ENCODE measurements at regions not wholly inside any gene's neighbourhood (a gene's known extent, or its start where the extent isn't known, plus 50 kb on each side); places are given as distances from the start of the nearest gene placed in this dataset.

DNA sequence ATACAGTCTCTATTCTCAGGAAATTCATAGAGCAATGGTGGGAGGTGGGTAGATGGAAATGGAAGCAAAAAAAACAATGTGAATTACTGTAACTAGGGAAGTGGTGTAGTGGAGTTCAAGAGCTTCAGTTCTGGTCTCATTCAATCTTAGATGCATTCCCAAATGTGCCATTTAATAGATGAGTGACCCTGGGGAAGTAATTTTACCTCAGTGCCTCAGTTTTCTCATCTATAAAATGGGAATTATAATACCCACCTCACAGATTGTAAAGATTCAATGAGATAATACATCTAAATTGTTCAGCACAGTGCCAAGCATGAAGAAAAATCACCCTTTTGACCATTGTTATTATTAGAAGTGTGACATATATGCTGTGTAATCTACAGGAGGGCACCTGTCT, 173.1 kb downstream of the SLC38A4 start:
- TF ChIP-seq EGR1 (IDR thresholded peaks at IDR 0.05; ENCODE audit: low read depth) (no peak), JUND (IDR thresholded peaks at IDR 0.05) (no peak), EZH2phosphoT487 (IDR thresholded peaks at IDR 0.05; ENCODE audit: borderline replicate concordance) (no peak), ZFX (IDR thresholded peaks at IDR 0.05) (no peak), YY1 (IDR thresholded peaks at IDR 0.05; ENCODE audit: extremely low read depth, insufficient replicate concordance, low read depth, low read length) (no peak), SP1 (IDR thresholded peaks at IDR 0.05; ENCODE audit: low read depth) (no peak), ZNF274 (IDR thresholded peaks at IDR 0.05; ENCODE audit: low read depth, low read length) (no peak), SRF (IDR thresholded peaks at IDR 0.05; ENCODE audit: low read depth) (no peak), ELF1 (IDR thresholded peaks at IDR 0.05; ENCODE audit: borderline replicate concordance, low read depth) (no peak), CBX3 (IDR thresholded peaks at IDR 0.05; ENCODE audit: low read depth) (no peak), CEBPB (IDR thresholded peaks at IDR 0.05; ENCODE audit: low read depth) (no peak), TCF7L2 (IDR thresholded peaks at IDR 0.05; ENCODE audit: borderline replicate concordance, extremely low read depth, insufficient read depth, insufficient read length) (no peak), FOSL1 (IDR thresholded peaks at IDR 0.05; ENCODE audit: low read depth) (no peak), SIN3A (IDR thresholded peaks at IDR 0.05; ENCODE audit: low read depth) (no peak), EZH2 (IDR thresholded peaks at IDR 0.05) (no peak)
- TF ChIP-seq, protein P1, sequence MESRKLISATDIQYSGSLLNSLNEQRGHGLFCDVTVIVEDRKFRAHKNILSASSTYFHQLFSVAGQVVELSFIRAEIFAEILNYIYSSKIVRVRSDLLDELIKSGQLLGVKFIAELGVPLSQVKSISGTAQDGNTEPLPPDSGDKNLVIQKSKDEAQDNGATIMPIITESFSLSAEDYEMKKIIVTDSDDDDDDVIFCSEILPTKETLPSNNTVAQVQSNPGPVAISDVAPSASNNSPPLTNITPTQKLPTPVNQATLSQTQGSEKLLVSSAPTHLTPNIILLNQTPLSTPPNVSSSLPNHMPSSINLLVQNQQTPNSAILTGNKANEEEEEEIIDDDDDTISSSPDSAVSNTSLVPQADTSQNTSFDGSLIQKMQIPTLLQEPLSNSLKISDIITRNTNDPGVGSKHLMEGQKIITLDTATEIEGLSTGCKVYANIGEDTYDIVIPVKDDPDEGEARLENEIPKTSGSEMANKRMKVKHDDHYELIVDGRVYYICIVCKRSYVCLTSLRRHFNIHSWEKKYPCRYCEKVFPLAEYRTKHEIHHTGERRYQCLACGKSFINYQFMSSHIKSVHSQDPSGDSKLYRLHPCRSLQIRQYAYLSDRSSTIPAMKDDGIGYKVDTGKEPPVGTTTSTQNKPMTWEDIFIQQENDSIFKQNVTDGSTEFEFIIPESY (IDR thresholded peaks at IDR 0.05; ENCODE audit: extremely low read depth, insufficient replicate concordance, low read length) = no peak
- TF ChIP-seq, protein P2, sequence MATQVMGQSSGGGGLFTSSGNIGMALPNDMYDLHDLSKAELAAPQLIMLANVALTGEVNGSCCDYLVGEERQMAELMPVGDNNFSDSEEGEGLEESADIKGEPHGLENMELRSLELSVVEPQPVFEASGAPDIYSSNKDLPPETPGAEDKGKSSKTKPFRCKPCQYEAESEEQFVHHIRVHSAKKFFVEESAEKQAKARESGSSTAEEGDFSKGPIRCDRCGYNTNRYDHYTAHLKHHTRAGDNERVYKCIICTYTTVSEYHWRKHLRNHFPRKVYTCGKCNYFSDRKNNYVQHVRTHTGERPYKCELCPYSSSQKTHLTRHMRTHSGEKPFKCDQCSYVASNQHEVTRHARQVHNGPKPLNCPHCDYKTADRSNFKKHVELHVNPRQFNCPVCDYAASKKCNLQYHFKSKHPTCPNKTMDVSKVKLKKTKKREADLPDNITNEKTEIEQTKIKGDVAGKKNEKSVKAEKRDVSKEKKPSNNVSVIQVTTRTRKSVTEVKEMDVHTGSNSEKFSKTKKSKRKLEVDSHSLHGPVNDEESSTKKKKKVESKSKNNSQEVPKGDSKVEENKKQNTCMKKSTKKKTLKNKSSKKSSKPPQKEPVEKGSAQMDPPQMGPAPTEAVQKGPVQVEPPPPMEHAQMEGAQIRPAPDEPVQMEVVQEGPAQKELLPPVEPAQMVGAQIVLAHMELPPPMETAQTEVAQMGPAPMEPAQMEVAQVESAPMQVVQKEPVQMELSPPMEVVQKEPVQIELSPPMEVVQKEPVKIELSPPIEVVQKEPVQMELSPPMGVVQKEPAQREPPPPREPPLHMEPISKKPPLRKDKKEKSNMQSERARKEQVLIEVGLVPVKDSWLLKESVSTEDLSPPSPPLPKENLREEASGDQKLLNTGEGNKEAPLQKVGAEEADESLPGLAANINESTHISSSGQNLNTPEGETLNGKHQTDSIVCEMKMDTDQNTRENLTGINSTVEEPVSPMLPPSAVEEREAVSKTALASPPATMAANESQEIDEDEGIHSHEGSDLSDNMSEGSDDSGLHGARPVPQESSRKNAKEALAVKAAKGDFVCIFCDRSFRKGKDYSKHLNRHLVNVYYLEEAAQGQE (IDR thresholded peaks at IDR 0.05; ENCODE audit: low read depth) = no peak
- TF ChIP-seq, protein P3, sequence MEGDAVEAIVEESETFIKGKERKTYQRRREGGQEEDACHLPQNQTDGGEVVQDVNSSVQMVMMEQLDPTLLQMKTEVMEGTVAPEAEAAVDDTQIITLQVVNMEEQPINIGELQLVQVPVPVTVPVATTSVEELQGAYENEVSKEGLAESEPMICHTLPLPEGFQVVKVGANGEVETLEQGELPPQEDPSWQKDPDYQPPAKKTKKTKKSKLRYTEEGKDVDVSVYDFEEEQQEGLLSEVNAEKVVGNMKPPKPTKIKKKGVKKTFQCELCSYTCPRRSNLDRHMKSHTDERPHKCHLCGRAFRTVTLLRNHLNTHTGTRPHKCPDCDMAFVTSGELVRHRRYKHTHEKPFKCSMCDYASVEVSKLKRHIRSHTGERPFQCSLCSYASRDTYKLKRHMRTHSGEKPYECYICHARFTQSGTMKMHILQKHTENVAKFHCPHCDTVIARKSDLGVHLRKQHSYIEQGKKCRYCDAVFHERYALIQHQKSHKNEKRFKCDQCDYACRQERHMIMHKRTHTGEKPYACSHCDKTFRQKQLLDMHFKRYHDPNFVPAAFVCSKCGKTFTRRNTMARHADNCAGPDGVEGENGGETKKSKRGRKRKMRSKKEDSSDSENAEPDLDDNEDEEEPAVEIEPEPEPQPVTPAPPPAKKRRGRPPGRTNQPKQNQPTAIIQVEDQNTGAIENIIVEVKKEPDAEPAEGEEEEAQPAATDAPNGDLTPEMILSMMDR (IDR thresholded peaks at IDR 0.05 in 2 of 3, conservative IDR thresholded peaks at IDR 0.05 in 1 of 3; ENCODE audit: borderline replicate concordance in 1 of 3, insufficient read depth in 1 of 3, low read depth in 2 of 3, low read length in 2 of 3) = no peak
- TF ChIP-seq, protein P4, sequence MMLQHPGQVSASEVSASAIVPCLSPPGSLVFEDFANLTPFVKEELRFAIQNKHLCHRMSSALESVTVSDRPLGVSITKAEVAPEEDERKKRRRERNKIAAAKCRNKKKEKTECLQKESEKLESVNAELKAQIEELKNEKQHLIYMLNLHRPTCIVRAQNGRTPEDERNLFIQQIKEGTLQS (IDR thresholded peaks at IDR 0.05) = no peak
- H3K27me3 ChIP-seq (ENCODE audit: insufficient read depth, low read length) = no peaks in the 10 kb centered on the region
- H2AFZ ChIP-seq (ENCODE audit: low read depth, low read length, poor library complexity, severe bottlenecking) = no peak overlapping the region
- intact Hi-C loops (cut with micrococcal nuclease) = no loop called here
- no peaks in the 10 kb centered on the region for H4K20me1 ChIP-seq (ENCODE audit: insufficient read depth)
- H3K9me3 ChIP-seq (ENCODE audit: control insufficient read depth in 1 of 2, insufficient read depth in 1 of 2, low read depth in 1 of 2, low read length in 2 of 2) = peaks cover 0 to 4% of the 10 kb centered on the region in 2 experiments; a peak in 1 of 4 replicates
- BruUV-seq (replicated peaks) = no TSS peak
- H3K79me2 ChIP-seq (ENCODE audit: insufficient read depth, low read length) = no peaks in the 10 kb centered on the region
- no peak for ATAC-seq
- no peak overlapping the region for H3K9ac ChIP-seq (ENCODE audit: low read length)
- no peak for DNase-seq (ENCODE audit: low read depth, low spot score)
- ChIA-PET POLR2A (no interaction called here), CTCF (no interaction called here), RAD21 (ENCODE audit: low non-redundant PET in 1 of 2, low total read pairs in 2 of 2, uncharacterized antibody in 2 of 2, unreplicated experiment in 2 of 2) (no interaction called here)
- no peak overlapping the region for H3K4me3 ChIP-seq (replicated peaks in 1 of 2; ENCODE audit: low read depth in 1 of 2, low read length in 2 of 2)
- H3K4me2 ChIP-seq (ENCODE audit: low read length) = no peak overlapping the region
- H3K9me2 ChIP-seq (ENCODE audit: insufficient read depth) = no peaks in the 10 kb centered on the region
- peaks cover 0 to 1% of the 10 kb centered on the region in 2 experiments; a peak in 1 of 4 replicates for H3K4me1 ChIP-seq (ENCODE audit: control insufficient read depth in 1 of 2, insufficient read depth in 2 of 2, low read length in 2 of 2)
- no peak overlapping the region for H3K27ac ChIP-seq (ENCODE audit: low read depth, low read length)
- H3K36me3 ChIP-seq (ENCODE audit: control insufficient read depth in 1 of 2, insufficient read depth in 2 of 2, low read length in 2 of 2) = no peaks in the 10 kb centered on the region

Measured in HCT116 (cell line).